H1 (cell line): ENCODE measurements at regions not wholly inside any gene's neighbourhood (a gene's known extent, or its start where the extent isn't known, plus 50 kb on each side); places are given as distances from the start of the nearest gene placed in this dataset.

Experiments
- CTCF ChIA-PET: fragments of 300-600 bp; sonication (Branson Sonifier 250); formaldehyde crosslinking; loops from one replicate; lab custom pipeline; 2021; ENCODE audit not compliant: partially characterized antibody; lab: Charles Lee
- POLR2A ChIA-PET: fragments of 300-600 bp; sonication (Branson Sonifier 250); formaldehyde crosslinking; loops from one replicate; lab custom pipeline; 2021; ENCODE audit warnings: inconsistent platforms; ENCODE audit not compliant: partially characterized antibody; lab: Charles Lee
- DNase-seq, 2 experiments: peaks; one replicate each; pipeline versions ENCODE4 v3.0.0 to v3.0.0-alpha.2; 2010 to 2022; ENCODE audit warnings: low spot score in 2 of 2, low read depth in 1 of 2, mixed read lengths in 1 of 2
- FAIRE-seq: peaks from 2 replicates; lab custom pipeline; 2011; peaks lifted over from hg19 to GRCh38; lab: Jason Lieb, UNC
- H2AFZ ChIP-seq: 2 replicates; pipeline ENCODE4 v1.8.1; 2012; ENCODE audit warnings: low read length, inconsistent platforms
- H2AK5ac ChIP-seq: 2 replicates; pipeline ENCODE4 v1.6.1; 2013; ENCODE audit warnings: low read depth, low read length
- H2BK120ac ChIP-seq: replicated peaks from 2 replicates; pipeline ENCODE3; 2013; ENCODE audit warnings: low read depth, low read length, inconsistent platforms
- H2BK12ac ChIP-seq: 2 replicates; pipeline ENCODE4 v1.6.1; 2013; ENCODE audit warnings: low read depth, low read length
- H2BK15ac ChIP-seq: 2 replicates; pipeline ENCODE4 v1.6.1; 2013; ENCODE audit warnings: low read length
- H2BK20ac ChIP-seq: 2 replicates; pipeline ENCODE4 v1.6.1; 2013; ENCODE audit warnings: low read length
- H2BK5ac ChIP-seq: 2 replicates; pipeline ENCODE4 v1.6.1; 2013; ENCODE audit warnings: low read depth, low read length
- H3K14ac ChIP-seq: 2 replicates; pipeline ENCODE4 v1.6.1; 2013; ENCODE audit warnings: inconsistent platforms; ENCODE audit not compliant: insufficient read length
- H3K18ac ChIP-seq: 2 replicates; pipeline ENCODE4 v1.6.1; 2013; ENCODE audit warnings: low read length; ENCODE audit errors: extremely low read depth
- H3K23ac ChIP-seq: 2 replicates; pipeline ENCODE4 v1.6.1; 2013; ENCODE audit warnings: inconsistent platforms; ENCODE audit not compliant: insufficient read length
- H3K23me2 ChIP-seq: 2 replicates; pipeline ENCODE4 v1.6.1; 2013; ENCODE audit warnings: low read depth, low read length
- H3K27ac ChIP-seq: 2 replicates; pipeline ENCODE4 v1.6.1; 2011; ENCODE audit warnings: low read depth, low read length, inconsistent platforms
- H3K27me3 ChIP-seq, 4 experiments: replicated peaks in 1 of 4; 1 replicate in 1 of 4; 2 replicates in 3 of 4; pipeline versions ENCODE4 v1.6.1 to v1.8.1; 2011 to 2013; ENCODE audit warnings: low read length in 3 of 4, mild to moderate bottlenecking in 3 of 4, inconsistent platforms in 2 of 4, mixed read lengths in 2 of 4, moderate library complexity in 1 of 4; ENCODE audit not compliant: control insufficient read depth in 3 of 4, insufficient read depth in 3 of 4; ENCODE audit errors: extremely low read depth in 1 of 4
- H3K36me3 ChIP-seq, 4 experiments: 2 replicates each; pipeline versions ENCODE4 v1.6.1 to v1.8.1; 2011 to 2013; ENCODE audit warnings: mild to moderate bottlenecking in 4 of 4, low read length in 3 of 4, moderate library complexity in 2 of 4, control low read depth in 1 of 4, inconsistent platforms in 1 of 4; ENCODE audit not compliant: insufficient read depth in 4 of 4, control insufficient read depth in 2 of 4
- H3K4ac ChIP-seq: replicated peaks from 2 replicates; pipeline ENCODE3; 2013; ENCODE audit warnings: low read length, low read depth, mixed read lengths, inconsistent platforms; ENCODE audit not compliant: insufficient read length
- H3K4me1 ChIP-seq, 4 experiments: replicated peaks in 1 of 4; 1 replicate in 1 of 4; 2 replicates in 3 of 4; pipeline versions ENCODE4 v1.6.1 to v1.8.1; 2011 to 2013; ENCODE audit warnings: low read length in 3 of 4, inconsistent platforms in 2 of 4, mixed read lengths in 1 of 4; ENCODE audit not compliant: insufficient read depth in 4 of 4, control insufficient read depth in 3 of 4
- H3K4me2 ChIP-seq, 2 experiments: 2 replicates each; pipeline versions ENCODE4 v1.6.1 to v1.8.1; 2011 to 2013; ENCODE audit warnings: low read depth in 2 of 2, low read length in 2 of 2, control low read depth in 1 of 2, inconsistent platforms in 1 of 2, mild to moderate bottlenecking in 1 of 2; ENCODE audit not compliant: insufficient read depth in 1 of 2
- H3K4me3 ChIP-seq, 4 experiments: fragments of 200-600, 300-600 bp in 1 of 4; sonication (generic), shearing (Covaris generic), sonication (Bioruptor Twin) in 1 of 4; 2 replicates each; pipeline versions ENCODE4 v1.5.1 to v1.8.1; 2011 to 2016; ENCODE audit warnings: low read length in 4 of 4, low read depth in 3 of 4, control low read depth in 2 of 4, inconsistent platforms in 2 of 4, mild to moderate bottlenecking in 2 of 4, mixed read lengths in 1 of 4, moderate library complexity in 1 of 4; ENCODE audit not compliant: insufficient read depth in 2 of 4; ENCODE audit errors: extremely low read depth in 1 of 4
- H3K56ac ChIP-seq: replicated peaks from 2 replicates; pipeline ENCODE3; 2013; ENCODE audit warnings: low read depth, mild to moderate bottlenecking, mixed read lengths, low read length, inconsistent platforms; ENCODE audit not compliant: insufficient read length
- H3K79me1 ChIP-seq: 2 replicates; pipeline ENCODE4 v1.6.1; 2013; ENCODE audit warnings: low read depth, low read length, control low read depth
- H3K79me2 ChIP-seq, 2 experiments: 2 replicates each; pipeline versions ENCODE4 v1.6.1 to v1.8.1; 2012 to 2013; ENCODE audit warnings: low read length in 2 of 2, mild to moderate bottlenecking in 2 of 2, inconsistent platforms in 1 of 2; ENCODE audit not compliant: insufficient read depth in 2 of 2, control insufficient read depth in 1 of 2
- H3K9ac ChIP-seq, 4 experiments: replicated peaks in 1 of 4; 1 replicate in 1 of 4; 2 replicates in 3 of 4; pipeline versions ENCODE4 v1.6.1 to v1.8.1; 2011 to 2013; ENCODE audit warnings: low read depth in 3 of 4, low read length in 3 of 4, control low read depth in 2 of 4, mild to moderate bottlenecking in 2 of 4, moderate library complexity in 2 of 4, inconsistent platforms in 1 of 4; ENCODE audit errors: extremely low read depth in 1 of 4
- H3K9me3 ChIP-seq, 2 experiments: 2 replicates each; pipeline versions ENCODE4 v1.6.1 to v1.8.1; 2012 to 2013; ENCODE audit warnings: mild to moderate bottlenecking in 2 of 2, moderate library complexity in 2 of 2, control low read depth in 1 of 2, inconsistent platforms in 1 of 2, low read depth in 1 of 2, low read length in 1 of 2, mixed read lengths in 1 of 2; ENCODE audit not compliant: insufficient read depth in 2 of 2
- H4K20me1 ChIP-seq, 2 experiments: replicated peaks in 1 of 2; 2 replicates each; pipeline versions ENCODE3 to v1.8.1; 2011 to 2013; ENCODE audit warnings: inconsistent platforms in 2 of 2, low read length in 2 of 2, mild to moderate bottlenecking in 1 of 2; ENCODE audit not compliant: insufficient read depth in 2 of 2, control insufficient read depth in 1 of 2
- H4K5ac ChIP-seq: 2 replicates; pipeline ENCODE4 v1.6.1; 2013; ENCODE audit warnings: low read length, low read depth, mixed read lengths, inconsistent platforms; ENCODE audit not compliant: insufficient read length
- H4K8ac ChIP-seq: 2 replicates; pipeline ENCODE4 v1.8.0; 2013; ENCODE audit warnings: mild to moderate bottlenecking, moderate library complexity, low read length, inconsistent platforms; ENCODE audit not compliant: insufficient read depth; ENCODE audit errors: extremely low read depth
- H4K91ac ChIP-seq: replicated peaks from 2 replicates; pipeline ENCODE3; 2013; ENCODE audit warnings: low read length, mixed read lengths, inconsistent platforms; ENCODE audit not compliant: insufficient read length
- CTCF ChIP-seq, 3 experiments: IDR thresholded peaks; 1 replicate in 2 of 3; 2 replicates in 1 of 3; pipeline versions ENCODE4 v1.5.1 to v1.6.1; 2011; ENCODE audit warnings: low read length in 3 of 3, mild to moderate bottlenecking in 3 of 3, inconsistent platforms in 2 of 3, low read depth in 1 of 3, moderate library complexity in 1 of 3; ENCODE audit not compliant: insufficient read depth in 1 of 3; ENCODE audit errors: control extremely low read depth in 1 of 3
- EP300 ChIP-seq, 2 experiments: IDR thresholded peaks; 1 replicate in 1 of 2; 2 replicates in 1 of 2; pipeline ENCODE4 v1.6.1; 2011 to 2012; ENCODE audit warnings: low read depth in 2 of 2, low read length in 2 of 2, mild to moderate bottlenecking in 2 of 2, borderline replicate concordance in 1 of 2, inconsistent platforms in 1 of 2, moderate library complexity in 1 of 2
- KDM1A ChIP-seq: fragments of 200-600, 300-600 bp; sonication (generic); IDR thresholded peaks from 2 replicates; pipeline ENCODE4 v1.7.1; 2016; ENCODE audit warnings: mild to moderate bottlenecking, low read length, borderline replicate concordance
- MAFK ChIP-seq: IDR thresholded peaks from 2 replicates; pipeline ENCODE4 v1.6.1; 2012; ENCODE audit warnings: low read depth, mild to moderate bottlenecking, improper control_type of control experiment, low read length
- POU5F1 ChIP-seq: IDR thresholded peaks from 2 replicates; pipeline ENCODE4 v1.6.1; 2011; ENCODE audit warnings: low read depth, mild to moderate bottlenecking, low read length, moderate library complexity
- RFX5 ChIP-seq: IDR thresholded peaks from 2 replicates; pipeline ENCODE4 v1.6.1; 2011; ENCODE audit warnings: low read depth, low read length, improper control_type of control experiment, borderline replicate concordance
- RNF2 ChIP-seq: fragments of 200-900, 300-1000 bp; sonication (generic); IDR thresholded peaks from 2 replicates; pipeline ENCODE4 v1.7.1; 2016; ENCODE audit warnings: borderline replicate concordance, low read depth, mild to moderate bottlenecking, antibody characterized with exemption, low read length; ENCODE audit not compliant: poor library complexity, severe bottlenecking; ENCODE audit errors: missing control alignments
- SIN3A ChIP-seq, 2 experiments: IDR thresholded peaks in 1 of 2; conservative IDR thresholded peaks in 1 of 2; 2 replicates each; pipeline ENCODE4 v1.6.1; 2011 to 2012; ENCODE audit warnings: low read length in 2 of 2, improper control_type of control experiment in 1 of 2, low read depth in 1 of 2, mild to moderate bottlenecking in 1 of 2
- SRF ChIP-seq: IDR thresholded peaks from 2 replicates; pipeline ENCODE4 v1.6.1; 2011; ENCODE audit warnings: mild to moderate bottlenecking, low read depth, low read length, moderate library complexity
- SUZ12 ChIP-seq: fragments of 200-600 bp; sonication (generic); IDR thresholded peaks from 2 replicates; pipeline ENCODE4 v1.6.1; 2012; ENCODE audit warnings: mild to moderate bottlenecking, inconsistent platforms, low read length, moderate library complexity, mixed read lengths
- TEAD4 ChIP-seq: IDR thresholded peaks from 2 replicates; pipeline ENCODE4 v1.6.1; 2012; ENCODE audit warnings: low read depth, low read length, inconsistent platforms, mixed read lengths
- WGBS, 2 experiments: shearing (Covaris generic) in 1 of 2; methylation state at CpG; one replicate each; pipeline versions ENCODE4 v1.1.6 to v1.1.7; 2013 to 2015; ENCODE audit warnings: low lambda C conversion rate in 2 of 2, mixed read lengths in 2 of 2, inconsistent platforms in 1 of 2, low coverage in 1 of 2, missing lambda C conversion rate in 1 of 2; ENCODE audit not compliant: insufficient replicate concordance in 2 of 2, insufficient coverage in 1 of 2, insufficient read length in 1 of 2; ENCODE audit errors: extremely low coverage in 1 of 2, missing lambda C conversion rate in 1 of 2; 5-methylcytosine and 5-hydroxymethylcytosine counted together

- FAIRE-seq (no peak), DNase-seq (no peak)
- no peaks in the 10 kb centered on the region for H3K79me1 ChIP-seq
- H3K23ac ChIP-seq, result no peak overlapping the region
- H4K20me1 ChIP-seq, result no peaks in the 10 kb centered on the region
- no peak overlapping the region for H3K4me2 ChIP-seq
- no peak overlapping the region for H2BK20ac ChIP-seq
- no peak overlapping the region for H3K4ac ChIP-seq
- ChIA-PET CTCF (no interaction called here), POLR2A (no interaction called here)
- H2BK12ac ChIP-seq, result no peak overlapping the region
- H4K5ac ChIP-seq, result no peak overlapping the region
- H3K9ac ChIP-seq, result no peak overlapping the region
- H3K27me3 ChIP-seq, result no peaks in the 10 kb centered on the region
- H4K8ac ChIP-seq, result no peak overlapping the region
- H2BK15ac ChIP-seq, result no peak overlapping the region
- no peak overlapping the region for H3K27ac ChIP-seq
- H3K14ac ChIP-seq, result no peak overlapping the region
- H3K4me3 ChIP-seq, result no peak overlapping the region
- H2AK5ac ChIP-seq, result no peak overlapping the region
- no peak overlapping the region for H4K91ac ChIP-seq
- H2BK5ac ChIP-seq, result no peak overlapping the region
- 67% methylated on average over 2 of the region's 2 CpGs; no CpG with 5 or more reads in 1 of the 2 experiments for WGBS, 2 experiments
- peaks cover 0 to 2% (median 0%) of the 10 kb centered on the region in 4 experiments; a peak in 1 of 7 replicates for H3K4me1 ChIP-seq
- H2AFZ ChIP-seq, result no peak overlapping the region
- TF ChIP-seq CTCF (IDR thresholded peaks at IDR 0.05; ENCODE audit: control extremely low read depth in 1 of 3, insufficient read depth in 1 of 3, low read depth in 1 of 3, low read length in 3 of 3), result no peak
- TF ChIP-seq SUZ12, result no peak
- no peak for TF ChIP-seq TEAD4
- no peak for TF ChIP-seq KDM1A
- no peak for TF ChIP-seq RNF2
- no peak for TF ChIP-seq POU5F1
- TF ChIP-seq SRF, result no peak
- TF ChIP-seq RFX5, result no peak
- no peak for TF ChIP-seq SIN3A (conservative IDR thresholded peaks at IDR 0.05 in 1 of 2, IDR thresholded peaks at IDR 0.05 in 1 of 2; ENCODE audit: low read depth in 1 of 2, low read length in 2 of 2)
- TF ChIP-seq EP300 (IDR thresholded peaks at IDR 0.05; ENCODE audit: borderline replicate concordance in 1 of 2, low read depth in 2 of 2, low read length in 2 of 2), result no peak
- TF ChIP-seq MAFK, result no peak
- H3K36me3 ChIP-seq, result no peaks in the 10 kb centered on the region
- no peaks in the 10 kb centered on the region for H3K79me2 ChIP-seq
- no peaks in the 10 kb centered on the region for H3K23me2 ChIP-seq
- H3K18ac ChIP-seq, result no peak overlapping the region
- H3K9me3 ChIP-seq, result 0 out of 4 replicates have a peak, but pooled peaks cover 0 to 3% of the 10 kb centered on the region in 2 experiments
- no peak overlapping the region for H2BK120ac ChIP-seq
- H3K56ac ChIP-seq, result no peak overlapping the region
These were observed 112.2 kb upstream of the SYNCRIP start for GRCh38 chr6:85754894-85755293.
